DMS 273 (cell line): ENCODE measurements at regions not wholly inside any gene's neighbourhood (a gene's known extent, or its start where the extent isn't known, plus 50 kb on each side); places are given as distances from the start of the nearest gene placed in this dataset.

Source experiments
- DNase-seq: peaks from one replicate; lab custom pipeline; 2025; ENCODE audit not compliant: unreplicated experiment; lab: John Stamatoyannopoulos, UW

GRCh38 chr10:78571286-78571685 is 497.5 kb upstream of the ZMIZ1 start:
- no peak for DNase-seq

- DNase-seq = no peak
These were observed 496.9 kb upstream of the ZMIZ1 start for GRCh38 chr10:78571891-78572290.

- DNase-seq = no peak
These were observed 496.2 kb upstream of the ZMIZ1 start for GRCh38 chr10:78572565-78572964.

- no peak for DNase-seq
These were observed 494.2 kb upstream of the ZMIZ1 start for GRCh38 chr10:78574547-78574946.

GRCh38 chr10:78575400-78575799 is 493.4 kb upstream of the ZMIZ1 start:
- no peak for DNase-seq

GRCh38 chr10:78576276-78576675 is 492.5 kb upstream of the ZMIZ1 start:
- no peak for DNase-seq

GRCh38 chr10:78577712-78578111 is 491.1 kb upstream of the ZMIZ1 start:
- no peak for DNase-seq

- no peak for DNase-seq
These were observed 489.8 kb upstream of the ZMIZ1 start for GRCh38 chr10:78578929-78579328.

GRCh38 chr10:78579576-78579975 is 489.2 kb upstream of the ZMIZ1 start:
- DNase-seq = peak; percentile 13

- DNase-seq = peak; percentile 35
These were observed 488.8 kb upstream of the ZMIZ1 start for GRCh38 chr10:78579995-78580394.

- DNase-seq = no peak
These were observed 487.6 kb upstream of the ZMIZ1 start for GRCh38 chr10:78581133-78581694.

GRCh38 chr10:78582540-78582939 is 486.2 kb upstream of the ZMIZ1 start:
- DNase-seq = no peak

- DNase-seq = no peak
These were observed 484.5 kb upstream of the ZMIZ1 start for GRCh38 chr10:78584266-78584665.

GRCh38 chr10:78584681-78585080 is 484.1 kb upstream of the ZMIZ1 start:
- DNase-seq = no peak

GRCh38 chr10:78585952-78586351 is 482.8 kb upstream of the ZMIZ1 start:
- DNase-seq = no peak

GRCh38 chr10:78588194-78588811 is 480.5 kb upstream of the ZMIZ1 start:
- DNase-seq = no peak

GRCh38 chr10:78589687-78590086 is 479.1 kb upstream of the ZMIZ1 start:
- DNase-seq = no peak

GRCh38 chr10:78591066-78591465 is 477.7 kb upstream of the ZMIZ1 start:
- no peak for DNase-seq

GRCh38 chr10:78594559-78595268 is 474.1 kb upstream of the ZMIZ1 start:
- no peak for DNase-seq

GRCh38 chr10:78595269-78595619 is 473.5 kb upstream of the ZMIZ1 start:
- no peak for DNase-seq

- DNase-seq = no peak
These were observed 472.2 kb upstream of the ZMIZ1 start for GRCh38 chr10:78596556-78596955.

GRCh38 chr10:78597796-78598555 is 470.8 kb upstream of the ZMIZ1 start:
- no peak for DNase-seq
